Stimulated activated CD8-positive, alpha-beta memory T cell treated with anti-CD3 and anti-CD28 coated beads, Interleukin-2, amount 100 ng/mL, for 48 hours (primary cell): ENCODE measurements at regions not wholly inside any gene's neighbourhood (a gene's known extent, or its start where the extent isn't known, plus 50 kb on each side); places are given as distances from the start of the nearest gene placed in this dataset.
"Not testable (repeated sequence)": the region's sequence is repeated elsewhere in the genome, so short reads cannot be mapped to it uniquely, and the experiment has no call there.

Experiments used
- DNase-seq, 2 donors: peaks; one replicate each; pipeline ENCODE4 v3.0.0-alpha.2; 2020; ENCODE audit warnings: low read depth in 2 of 2

GRCh38 chr14:87432698-87433097, 560.3 kb downstream of the GALC start:
- DNase-seq = no peak

GRCh38 chr14:87430810-87431209, 562.2 kb downstream of the GALC start:
- DNase-seq = no peak

GRCh38 chr14:87430214-87430613, 562.8 kb downstream of the GALC start:
- DNase-seq = no peak

- no peak for DNase-seq
Observed at GRCh38 chr14:87419925-87420324, 573.1 kb downstream of the GALC start.

GRCh38 chr14:87411370-87411769, 581.6 kb downstream of the GALC start:
- no peak for DNase-seq

- DNase-seq = no peak
Observed at GRCh38 chr14:87409393-87409792, 583.6 kb downstream of the GALC start.

GRCh38 chr14:87407344-87407743, 585.6 kb downstream of the GALC start:
- no peak for DNase-seq

GRCh38 chr14:87405563-87405962, 587.4 kb downstream of the GALC start:
- DNase-seq = no peak

GRCh38 chr14:87397499-87397898, 595.5 kb downstream of the GALC start:
- no peak for DNase-seq

- DNase-seq = no peak
Observed at GRCh38 chr14:87391066-87391465, 601.9 kb downstream of the GALC start.

- DNase-seq = no peak
Observed at GRCh38 chr14:87388946-87389345, 604.0 kb downstream of the GALC start.

- DNase-seq = no peak
Observed at GRCh38 chr14:87387806-87388205, 605.2 kb downstream of the GALC start.

GRCh38 chr14:87386524-87386923, 606.5 kb downstream of the GALC start:
- DNase-seq = no peak

- no peak for DNase-seq
Observed at GRCh38 chr14:87380054-87380453, 612.9 kb downstream of the GALC start.

GRCh38 chr14:87368751-87369150, 624.2 kb downstream of the GALC start:
- DNase-seq = no peak

- not testable (repeated sequence) for DNase-seq
Observed at GRCh38 chr14:87360246-87360645, 632.7 kb downstream of the GALC start.

- DNase-seq = no peak
Observed at GRCh38 chr14:87351007-87351406, 642.0 kb downstream of the GALC start.

- no peak for DNase-seq
Observed at GRCh38 chr14:87349921-87350320, 643.1 kb downstream of the GALC start.

- no peak for DNase-seq
Observed at GRCh38 chr14:87343652-87344051, 649.3 kb downstream of the GALC start.

- no peak for DNase-seq
Observed at GRCh38 chr14:87334997-87335685, 657.8 kb downstream of the GALC start.

GRCh38 chr14:87331991-87332390, 661.0 kb downstream of the GALC start:
- no peak for DNase-seq

- no peak for DNase-seq
Observed at GRCh38 chr14:87325741-87326140, 667.2 kb downstream of the GALC start.

- no peak for DNase-seq
Observed at GRCh38 chr14:87323191-87323590, 669.8 kb downstream of the GALC start.

- no peak for DNase-seq
Observed at GRCh38 chr14:87321548-87321947, 671.4 kb downstream of the GALC start.
